ENCODE measurements at regions not wholly inside any gene's neighbourhood (a gene's known extent, or its start where the extent isn't known, plus 50 kb on each side); places are given as distances from the start of the nearest gene placed in this dataset.

DNA sequence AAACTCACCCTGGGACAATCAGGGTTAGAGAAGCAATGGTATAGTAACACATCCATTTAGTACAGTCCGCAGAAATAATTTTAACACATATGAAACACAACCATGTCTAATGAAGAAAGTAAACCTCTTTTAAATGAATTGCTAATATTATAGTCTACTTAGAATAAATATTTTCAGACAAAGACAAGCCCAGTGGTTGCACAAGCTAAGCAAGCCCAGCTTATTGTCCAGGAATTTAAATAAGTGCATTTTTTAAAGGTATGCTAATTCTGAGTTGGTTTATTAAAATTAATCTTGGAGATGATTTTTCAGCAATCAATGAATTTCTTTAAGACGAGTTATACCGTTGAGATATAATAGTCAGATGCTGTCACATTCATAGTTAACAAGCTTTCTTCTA, 118.8 kb upstream of the BLID start:
- TF ChIP-seq, protein P1, sequence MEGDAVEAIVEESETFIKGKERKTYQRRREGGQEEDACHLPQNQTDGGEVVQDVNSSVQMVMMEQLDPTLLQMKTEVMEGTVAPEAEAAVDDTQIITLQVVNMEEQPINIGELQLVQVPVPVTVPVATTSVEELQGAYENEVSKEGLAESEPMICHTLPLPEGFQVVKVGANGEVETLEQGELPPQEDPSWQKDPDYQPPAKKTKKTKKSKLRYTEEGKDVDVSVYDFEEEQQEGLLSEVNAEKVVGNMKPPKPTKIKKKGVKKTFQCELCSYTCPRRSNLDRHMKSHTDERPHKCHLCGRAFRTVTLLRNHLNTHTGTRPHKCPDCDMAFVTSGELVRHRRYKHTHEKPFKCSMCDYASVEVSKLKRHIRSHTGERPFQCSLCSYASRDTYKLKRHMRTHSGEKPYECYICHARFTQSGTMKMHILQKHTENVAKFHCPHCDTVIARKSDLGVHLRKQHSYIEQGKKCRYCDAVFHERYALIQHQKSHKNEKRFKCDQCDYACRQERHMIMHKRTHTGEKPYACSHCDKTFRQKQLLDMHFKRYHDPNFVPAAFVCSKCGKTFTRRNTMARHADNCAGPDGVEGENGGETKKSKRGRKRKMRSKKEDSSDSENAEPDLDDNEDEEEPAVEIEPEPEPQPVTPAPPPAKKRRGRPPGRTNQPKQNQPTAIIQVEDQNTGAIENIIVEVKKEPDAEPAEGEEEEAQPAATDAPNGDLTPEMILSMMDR (IDR thresholded peaks at IDR 0.05; ENCODE audit: control insufficient read depth, extremely low read depth, insufficient read depth), result no peak
- no peak for DNase-seq (ENCODE audit: low read depth)
- H3K4me3 ChIP-seq (ENCODE audit: low read depth, low read length), result no peak overlapping the region

DNA sequence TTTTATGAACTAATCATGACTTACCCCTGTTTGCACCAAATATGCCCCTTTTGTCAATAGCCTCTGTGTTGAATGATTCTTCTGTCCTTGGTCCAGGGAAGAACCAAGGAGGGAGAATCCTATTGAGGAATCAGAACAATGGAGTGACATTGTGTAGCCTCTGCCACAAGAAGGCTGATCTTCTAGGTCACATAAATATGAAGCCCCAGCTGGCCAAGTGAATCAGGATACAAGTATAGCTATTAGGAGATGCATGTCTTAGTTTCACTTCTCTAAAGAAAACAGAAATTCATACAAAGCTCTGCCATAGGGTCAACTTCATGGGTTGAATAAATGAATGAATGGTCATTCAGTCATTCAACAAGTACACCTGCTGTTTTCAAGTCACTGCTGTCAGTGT, 118.2 kb upstream of the BLID start:
- TF ChIP-seq, protein P1 (IDR thresholded peaks at IDR 0.05; ENCODE audit: control insufficient read depth, extremely low read depth, insufficient read depth), result no peak
- H3K4me3 ChIP-seq (ENCODE audit: low read depth, low read length), result no peak overlapping the region
- no peak for DNase-seq (ENCODE audit: low read depth)

DNA sequence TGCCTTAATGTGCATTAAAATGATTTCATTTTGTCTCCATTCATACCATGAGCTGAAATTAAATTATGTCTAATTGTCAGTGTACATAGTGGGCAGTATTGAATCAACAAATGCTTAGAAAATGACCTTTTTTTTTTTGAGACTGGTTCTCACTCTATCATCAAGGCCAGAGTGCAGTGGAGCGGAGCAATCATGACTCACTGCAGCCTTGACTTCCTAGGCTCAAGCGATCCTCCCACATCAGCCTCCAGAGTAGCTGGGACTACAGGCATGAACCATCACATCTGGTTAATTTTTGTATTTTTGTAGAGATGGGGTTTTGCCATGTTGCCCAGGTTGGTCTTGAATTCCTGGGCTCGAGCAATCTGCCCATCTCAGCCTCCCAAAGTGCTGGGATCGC, 117.0 kb upstream of the BLID start:
- TF ChIP-seq, protein P1 (IDR thresholded peaks at IDR 0.05; ENCODE audit: control insufficient read depth, extremely low read depth, insufficient read depth), result no peak
- no peak for DNase-seq (ENCODE audit: low read depth)

DNA sequence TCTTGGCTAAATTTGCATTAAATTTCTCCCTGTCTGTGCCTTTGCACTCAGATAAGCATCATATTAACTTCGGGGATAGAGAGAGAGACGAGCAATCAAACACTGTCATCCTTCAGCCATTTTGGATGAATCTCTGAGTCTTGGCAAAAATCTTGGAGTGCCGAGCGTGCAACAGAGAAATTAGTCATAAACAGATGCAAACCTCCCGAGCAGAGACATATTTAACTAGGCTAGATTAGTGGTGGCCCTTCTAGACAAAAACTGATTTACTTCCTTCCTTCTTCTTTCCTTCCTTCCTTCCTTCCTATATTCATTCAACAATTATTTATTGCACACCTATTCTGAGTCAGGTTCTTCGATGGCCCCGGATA, 114.4 kb upstream of the BLID start:
- DNase-seq (ENCODE audit: low read depth), result no peak
- H3K4me3 ChIP-seq (ENCODE audit: low read depth, low read length), result no peak overlapping the region
- TF ChIP-seq, protein P1 (IDR thresholded peaks at IDR 0.05; ENCODE audit: control insufficient read depth, extremely low read depth, insufficient read depth), result no peak

More for the DNA sequence above, 117.0 kb upstream of the BLID start:
- no peak overlapping the region for H3K4me3 ChIP-seq (ENCODE audit: low read depth, low read length)

DNA sequence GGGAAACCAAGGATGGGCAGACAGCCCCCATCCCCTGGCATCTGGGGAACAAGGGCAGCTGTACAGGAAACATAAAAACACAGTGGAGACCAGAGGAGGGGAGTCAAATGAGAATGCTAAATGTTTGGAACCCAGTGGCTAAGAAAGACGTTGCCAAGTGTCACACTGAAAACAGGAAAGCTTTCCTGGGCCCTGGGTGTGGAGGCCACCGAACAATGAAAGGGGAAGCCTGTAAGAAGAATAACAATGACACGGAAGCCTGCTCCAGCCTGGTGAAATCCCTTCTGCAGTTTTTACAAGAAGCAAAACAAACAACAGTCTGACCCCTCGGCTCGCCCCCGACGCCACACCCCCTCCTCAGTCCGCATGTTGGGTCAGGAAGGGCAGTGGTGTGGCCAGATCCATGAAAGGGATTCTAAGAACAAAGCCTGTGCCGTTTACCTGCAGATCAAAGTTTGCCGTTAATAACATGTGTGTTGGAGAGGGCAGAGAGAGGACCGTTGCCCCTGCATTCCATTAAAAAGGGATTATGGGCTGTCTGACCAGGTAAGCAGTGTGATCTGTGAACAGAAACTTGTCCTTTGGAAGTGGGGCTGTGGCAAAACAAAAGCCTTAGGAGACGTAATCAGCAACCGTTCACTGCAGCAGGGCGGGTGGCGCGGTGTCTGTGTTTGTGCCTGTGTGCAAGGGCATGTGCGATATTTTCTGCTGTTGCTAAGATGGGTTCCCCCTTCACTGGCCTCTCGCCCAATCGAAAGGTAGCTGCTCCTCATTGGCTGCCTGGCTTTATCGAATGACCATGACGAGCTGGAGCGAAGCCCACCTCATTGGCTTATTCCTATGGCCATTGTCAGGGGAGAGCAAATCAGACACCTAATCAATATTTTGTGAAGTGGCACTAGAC, 113.7 kb upstream of the BLID start:
- H3K4me3 ChIP-seq (ENCODE audit: low read depth, low read length), result no peak overlapping the region
- no peak for DNase-seq (ENCODE audit: low read depth)
- TF ChIP-seq, protein P1 (IDR thresholded peaks at IDR 0.05; ENCODE audit: control insufficient read depth, extremely low read depth, insufficient read depth), result no peak

- DNase-seq (ENCODE audit: low read depth), result no peak
- TF ChIP-seq, protein P1 (IDR thresholded peaks at IDR 0.05; ENCODE audit: control insufficient read depth, extremely low read depth, insufficient read depth), result no peak
- H3K4me3 ChIP-seq (ENCODE audit: low read depth, low read length), result no peak overlapping the region
Observed at GRCh38 chr11:122229078-122229477, 113.1 kb upstream of the BLID start.
